Mesenchymal stem cell (in vitro differentiated cells and primary cell): ENCODE measurements at regions not wholly inside any gene's neighbourhood (a gene's known extent, or its start where the extent isn't known, plus 50 kb on each side); places are given as distances from the start of the nearest gene placed in this dataset.

Experiments used
- DNase-seq: peaks from one replicate; pipeline ENCODE4 v3.0.0-alpha.2; 2013
- H2AFZ ChIP-seq: one replicate; pipeline ENCODE4 v1.6.1; 2013; ENCODE audit warnings: low read depth, mild to moderate bottlenecking, control low read depth, inconsistent platforms, low read length, moderate library complexity
- H2AK5ac ChIP-seq: 2 replicates; pipeline ENCODE4 v1.6.1; 2013; ENCODE audit warnings: low read length, moderate library complexity, mild to moderate bottlenecking, inconsistent platforms; ENCODE audit not compliant: severe bottlenecking
- H2BK120ac ChIP-seq: one replicate; pipeline ENCODE4 v1.6.1; 2013; ENCODE audit warnings: low read depth, mild to moderate bottlenecking, inconsistent platforms, low read length, moderate library complexity
- H2BK12ac ChIP-seq, 2 experiments: one replicate each; pipeline ENCODE4 v1.6.1; 2013; ENCODE audit warnings: inconsistent platforms in 2 of 2, low read length in 2 of 2, mild to moderate bottlenecking in 2 of 2, moderate library complexity in 2 of 2, control low read depth in 1 of 2
- H2BK15ac ChIP-seq: one replicate; pipeline ENCODE4 v1.6.1; 2013; ENCODE audit warnings: mild to moderate bottlenecking, low read depth, inconsistent platforms; ENCODE audit not compliant: poor library complexity, severe bottlenecking
- H2BK5ac ChIP-seq: 2 replicates; pipeline ENCODE4 v1.6.1; 2013; ENCODE audit warnings: low read depth, mild to moderate bottlenecking, low read length, control low read depth, inconsistent platforms; ENCODE audit not compliant: poor library complexity, severe bottlenecking
- H3K14ac ChIP-seq, 2 experiments: one replicate each; pipeline ENCODE4 v1.6.1; 2013; ENCODE audit warnings: inconsistent platforms in 2 of 2, low read length in 2 of 2, control low read depth in 1 of 2, mild to moderate bottlenecking in 1 of 2, moderate library complexity in 1 of 2
- H3K18ac ChIP-seq, 2 experiments: one replicate each; pipeline ENCODE4 v1.6.1; 2013; ENCODE audit warnings: inconsistent platforms in 2 of 2, low read length in 2 of 2, control low read depth in 1 of 2, low read depth in 1 of 2, mild to moderate bottlenecking in 1 of 2
- H3K23ac ChIP-seq, 2 experiments: one replicate each; pipeline ENCODE4 v1.6.1; 2013; ENCODE audit warnings: inconsistent platforms in 2 of 2, low read length in 2 of 2, mild to moderate bottlenecking in 2 of 2, moderate library complexity in 2 of 2, control low read depth in 1 of 2
- H3K27ac ChIP-seq: 2 replicates; pipeline ENCODE4 v1.5.1; 2013; ENCODE audit warnings: mild to moderate bottlenecking, moderate library complexity, low read length, control low read depth, inconsistent platforms; ENCODE audit not compliant: poor library complexity, severe bottlenecking
- H3K27me3 ChIP-seq, 2 experiments: 2 replicates each; pipeline versions ENCODE4 v1.6.1 to v1.7.0; 2013; ENCODE audit warnings: low read length in 2 of 2, mild to moderate bottlenecking in 2 of 2, moderate library complexity in 2 of 2, control low read depth in 1 of 2, inconsistent platforms in 1 of 2; ENCODE audit not compliant: control insufficient read depth in 1 of 2, insufficient read depth in 1 of 2
- H3K36me3 ChIP-seq, 2 experiments: 2 replicates each; pipeline versions ENCODE4 v1.6.1 to v1.7.0; 2013; ENCODE audit warnings: low read length in 2 of 2, control low read depth in 1 of 2, inconsistent platforms in 1 of 2, low read depth in 1 of 2, mild to moderate bottlenecking in 1 of 2; ENCODE audit not compliant: insufficient read depth in 2 of 2, control insufficient read depth in 1 of 2
- H3K4ac ChIP-seq, 2 experiments: one replicate each; pipeline ENCODE4 v1.6.1; 2013; ENCODE audit warnings: inconsistent platforms in 2 of 2, low read length in 2 of 2, mild to moderate bottlenecking in 2 of 2, moderate library complexity in 2 of 2, control low read depth in 1 of 2, low read depth in 1 of 2
- H3K4me1 ChIP-seq: 2 replicates; pipeline ENCODE4 v1.6.1; 2013; ENCODE audit warnings: low read depth, low read length, control low read depth; ENCODE audit not compliant: control insufficient read depth, insufficient read depth
- H3K4me2 ChIP-seq: 2 replicates; pipeline ENCODE4 v1.6.1; 2013; ENCODE audit warnings: low read length, mild to moderate bottlenecking, inconsistent platforms; ENCODE audit not compliant: poor library complexity, severe bottlenecking
- H3K4me3 ChIP-seq, 2 experiments: 2 replicates each; pipeline versions ENCODE4 v1.5.1 to v1.7.0; 2013; ENCODE audit warnings: low read length in 2 of 2, mild to moderate bottlenecking in 2 of 2, control low read depth in 1 of 2, low read depth in 1 of 2; ENCODE audit not compliant: insufficient read depth in 1 of 2
- H3K79me1 ChIP-seq: replicated peaks from 2 replicates; pipeline ENCODE4 v1.6.1; 2013; ENCODE audit warnings: mild to moderate bottlenecking, control low read depth, low read length, inconsistent platforms; ENCODE audit not compliant: poor library complexity, severe bottlenecking
- H3K9ac ChIP-seq: 2 replicates; pipeline ENCODE4 v1.7.0; 2013; ENCODE audit warnings: mild to moderate bottlenecking, low read length, moderate library complexity
- H3K9me3 ChIP-seq: 2 replicates; pipeline ENCODE4 v1.7.0; 2013; ENCODE audit warnings: mild to moderate bottlenecking, low read length; ENCODE audit not compliant: control insufficient read depth
- H4K8ac ChIP-seq: one replicate; pipeline ENCODE4 v1.6.1; 2013; ENCODE audit warnings: inconsistent platforms, mild to moderate bottlenecking, low read length, moderate library complexity
- H4K91ac ChIP-seq: one replicate; pipeline ENCODE4 v1.6.1; 2013; ENCODE audit warnings: mild to moderate bottlenecking, low read length, inconsistent platforms
- WGBS: methylation state at CpG from one replicate; pipeline ENCODE4 v1.1.7; 2013; ENCODE audit warnings: mixed read lengths; 5-methylcytosine and 5-hydroxymethylcytosine counted together

DNA sequence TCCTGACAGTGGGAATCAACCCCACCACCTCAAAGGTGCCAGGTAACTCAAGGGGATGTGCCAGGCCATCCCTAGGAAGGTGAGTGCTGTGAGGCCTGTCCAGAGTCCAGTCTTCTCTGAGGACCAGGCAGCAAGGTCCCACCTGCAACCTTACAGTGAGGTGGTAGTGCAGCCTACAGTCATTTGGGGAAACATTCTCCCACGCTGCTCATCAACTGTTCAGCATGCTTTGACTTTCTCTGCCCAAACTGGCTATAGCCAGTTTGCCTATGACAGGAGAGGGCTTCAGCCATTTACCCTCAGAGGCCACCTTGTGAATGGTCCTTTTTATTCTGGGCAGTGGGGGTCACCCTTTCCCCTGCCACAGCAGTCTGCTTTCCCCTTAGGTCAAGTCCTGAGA, 81.9 kb downstream of the ATPSCKMT start:
- 38% methylated on average over 1 of the region's 1 CpG for WGBS
- Histone ChIP-seq H2BK5ac (no peak overlapping the region), H3K9me3 (peaks cover 16% of the 10 kb centered on the region)

DNA sequence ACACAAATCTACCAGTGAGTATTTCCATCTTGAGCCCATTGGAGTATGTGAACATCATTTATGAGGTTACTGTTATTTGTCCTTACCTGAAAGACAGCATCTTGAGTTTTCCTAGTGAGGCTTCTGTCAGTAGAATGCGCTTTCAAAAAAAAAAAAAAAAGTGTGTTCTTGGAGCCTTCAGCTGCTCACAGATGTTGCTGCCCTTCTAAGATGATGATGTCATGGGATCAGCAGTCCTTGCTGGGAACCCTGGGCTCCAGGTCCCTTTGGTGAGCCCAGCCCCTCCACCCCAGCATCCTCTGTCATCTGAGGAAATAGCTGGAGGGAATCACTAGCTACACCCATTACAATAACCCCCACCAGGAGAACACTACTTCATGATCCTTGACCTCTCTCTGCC, 83.3 kb downstream of the ATPSCKMT start:
- no peak overlapping the region for H2BK12ac ChIP-seq
- no peak overlapping the region for H3K14ac ChIP-seq
- no peaks in the 10 kb centered on the region for H3K4me1 ChIP-seq
- no peaks in the 10 kb centered on the region for H3K36me3 ChIP-seq
- no peak overlapping the region for H2AFZ ChIP-seq
- H4K8ac ChIP-seq = no peak overlapping the region
- peaks cover 16% of the 10 kb centered on the region for H3K9me3 ChIP-seq
- no peak overlapping the region for H3K18ac ChIP-seq
- no peaks in the 10 kb centered on the region for H3K79me1 ChIP-seq
- no peak overlapping the region for H4K91ac ChIP-seq
- H3K27ac ChIP-seq = no peak overlapping the region
- H2BK5ac ChIP-seq = no peak overlapping the region
- no peak overlapping the region for H3K4me2 ChIP-seq
- no peak overlapping the region for H2BK15ac ChIP-seq
- 94% methylated on average over 1 of the region's 1 CpG for WGBS
- DNase-seq = no peak
- peaks cover 4 to 5% of the 10 kb centered on the region in 2 experiments for H3K27me3 ChIP-seq
- no peak overlapping the region for H3K4me3 ChIP-seq
- H2AK5ac ChIP-seq = no peak overlapping the region
- no peak overlapping the region for H3K9ac ChIP-seq
- no peak overlapping the region for H3K4ac ChIP-seq
- no peak overlapping the region for H3K23ac ChIP-seq
- H2BK120ac ChIP-seq = no peak overlapping the region

More for the DNA sequence above, 81.9 kb downstream of the ATPSCKMT start:
- H3K4me1 ChIP-seq = no peaks in the 10 kb centered on the region
- H3K36me3 ChIP-seq = no peaks in the 10 kb centered on the region
- H2BK120ac ChIP-seq = no peak overlapping the region
- H2BK12ac ChIP-seq = no peak overlapping the region
- no peak overlapping the region for H3K4ac ChIP-seq
- DNase-seq = no peak
- H3K79me1 ChIP-seq = no peaks in the 10 kb centered on the region
- no peak overlapping the region for H3K23ac ChIP-seq
- H4K91ac ChIP-seq = no peak overlapping the region
- no peak overlapping the region for H3K4me2 ChIP-seq
- peaks cover 0 to under 1% of the 10 kb centered on the region in 2 experiments for H3K27me3 ChIP-seq
- H3K9ac ChIP-seq = no peak overlapping the region
- no peak overlapping the region for H3K27ac ChIP-seq
- H2AK5ac ChIP-seq = no peak overlapping the region
- H4K8ac ChIP-seq = no peak overlapping the region
- no peak overlapping the region for H3K4me3 ChIP-seq
- no peak overlapping the region for H3K14ac ChIP-seq
- no peak overlapping the region for H2BK15ac ChIP-seq
- H3K18ac ChIP-seq = no peak overlapping the region
- no peak overlapping the region for H2AFZ ChIP-seq

DNA sequence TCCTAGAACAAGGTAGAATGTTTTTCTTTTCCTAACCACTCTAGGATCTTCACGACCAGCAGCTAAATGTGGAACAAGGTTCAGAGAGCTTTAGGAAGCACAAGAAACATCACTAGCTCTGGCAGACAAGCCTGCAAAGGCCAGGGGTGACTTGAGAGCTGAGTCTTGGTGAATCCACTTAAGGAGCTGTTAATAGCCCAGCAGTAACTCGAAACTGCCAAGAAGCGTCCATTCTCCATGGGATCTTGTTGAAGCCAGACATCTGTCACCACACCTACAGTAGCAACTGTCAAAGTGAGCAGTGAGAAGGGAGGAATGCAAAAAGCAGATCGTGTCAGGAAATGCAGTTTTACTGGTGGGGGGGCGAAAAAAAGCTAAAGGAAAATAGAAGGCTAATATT, 87.2 kb downstream of the ATPSCKMT start:
- DNase-seq = no peak
- Histone ChIP-seq H2AK5ac (no peak overlapping the region), H3K23ac (no peak overlapping the region), H3K9ac (no peak overlapping the region), H3K14ac (no peak overlapping the region), H3K4ac (no peak overlapping the region), H2BK120ac (no peak overlapping the region), H3K4me1 (no peaks in the 10 kb centered on the region), H3K4me2 (no peak overlapping the region), H2BK15ac (no peak overlapping the region), H3K36me3 (no peaks in the 10 kb centered on the region), H2BK5ac (no peak overlapping the region), H3K27ac (no peak overlapping the region), H4K91ac (no peak overlapping the region), H3K4me3 (no peak overlapping the region), H2BK12ac (no peak overlapping the region), H3K9me3 (peaks cover 13% of the 10 kb centered on the region), H3K79me1 (no peaks in the 10 kb centered on the region), H3K18ac (no peak overlapping the region), H2AFZ (no peak overlapping the region), H4K8ac (no peak overlapping the region), H3K27me3 (peaks cover 4 to 15% of the 10 kb centered on the region in 2 experiments)
- 36% methylated on average over 4 of the region's 5 CpGs for WGBS

DNA sequence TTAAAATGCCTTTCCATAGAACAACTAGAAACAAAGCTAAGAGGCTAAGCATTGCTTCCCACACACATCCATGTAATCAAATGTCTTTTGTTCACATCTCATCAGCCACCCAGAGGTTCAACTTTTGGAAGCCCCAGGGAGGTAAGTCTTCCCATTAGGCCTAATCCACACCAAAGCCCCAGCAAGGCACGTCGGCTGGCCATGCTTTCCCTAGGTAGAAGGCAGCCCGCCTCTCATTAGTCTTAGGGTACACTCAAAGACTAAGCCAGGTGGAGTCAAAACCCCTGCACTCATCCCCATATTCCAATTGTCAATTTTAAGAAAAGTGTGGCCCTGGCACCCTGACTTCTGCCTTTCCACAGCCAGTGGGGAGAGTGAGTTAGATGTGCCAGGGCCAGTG, 87.9 kb downstream of the ATPSCKMT start:
- Histone ChIP-seq H3K4me3 (no peak overlapping the region), H4K8ac (no peak overlapping the region), H2BK120ac (no peak overlapping the region), H3K27ac (no peak overlapping the region), H2BK15ac (no peak overlapping the region), H3K4ac (no peak overlapping the region), H3K9me3 (peaks cover 12% of the 10 kb centered on the region), H3K4me2 (no peak overlapping the region), H2BK12ac (no peak overlapping the region), H2AFZ (no peak overlapping the region), H2BK5ac (no peak overlapping the region), H3K36me3 (no peaks in the 10 kb centered on the region), H3K9ac (no peak overlapping the region), H2AK5ac (no peak overlapping the region), H4K91ac (no peak overlapping the region), H3K23ac (no peak overlapping the region), H3K14ac (no peak overlapping the region), H3K18ac (no peak overlapping the region), H3K79me1 (no peaks in the 10 kb centered on the region), H3K4me1 (no peaks in the 10 kb centered on the region), H3K27me3 (peaks cover 4 to 19% of the 10 kb centered on the region in 2 experiments)
- WGBS = 72% methylated on average over 3 of the region's 3 CpGs
- DNase-seq = no peak
